OCI-LY3 (cell line): ENCODE measurements at regions not wholly inside any gene's neighbourhood (a gene's known extent, or its start where the extent isn't known, plus 50 kb on each side); places are given as distances from the start of the nearest gene placed in this dataset.

ENCODE experiments used
- EZH2phosphoT487 ChIP-seq: fragments of 200-600 bp; shearing (Covaris generic); IDR thresholded peaks from 2 replicates; pipeline ENCODE4 v1.6.1; 2018; ENCODE audit warnings: antibody characterized with exemption, mixed run types, low read depth
- TF ChIP-seq, protein P1 (sequence below): fragments of 200-600, 300-600 bp; sonication (generic); IDR thresholded peaks from 2 replicates; pipeline ENCODE4 v1.5.1; 2014; ENCODE audit warnings: antibody characterized with exemption, low read length, low read depth

GRCh38 chr14:37711356-37711830 is 116.0 kb downstream of the TTC6 start:
- TF ChIP-seq, protein P1, sequence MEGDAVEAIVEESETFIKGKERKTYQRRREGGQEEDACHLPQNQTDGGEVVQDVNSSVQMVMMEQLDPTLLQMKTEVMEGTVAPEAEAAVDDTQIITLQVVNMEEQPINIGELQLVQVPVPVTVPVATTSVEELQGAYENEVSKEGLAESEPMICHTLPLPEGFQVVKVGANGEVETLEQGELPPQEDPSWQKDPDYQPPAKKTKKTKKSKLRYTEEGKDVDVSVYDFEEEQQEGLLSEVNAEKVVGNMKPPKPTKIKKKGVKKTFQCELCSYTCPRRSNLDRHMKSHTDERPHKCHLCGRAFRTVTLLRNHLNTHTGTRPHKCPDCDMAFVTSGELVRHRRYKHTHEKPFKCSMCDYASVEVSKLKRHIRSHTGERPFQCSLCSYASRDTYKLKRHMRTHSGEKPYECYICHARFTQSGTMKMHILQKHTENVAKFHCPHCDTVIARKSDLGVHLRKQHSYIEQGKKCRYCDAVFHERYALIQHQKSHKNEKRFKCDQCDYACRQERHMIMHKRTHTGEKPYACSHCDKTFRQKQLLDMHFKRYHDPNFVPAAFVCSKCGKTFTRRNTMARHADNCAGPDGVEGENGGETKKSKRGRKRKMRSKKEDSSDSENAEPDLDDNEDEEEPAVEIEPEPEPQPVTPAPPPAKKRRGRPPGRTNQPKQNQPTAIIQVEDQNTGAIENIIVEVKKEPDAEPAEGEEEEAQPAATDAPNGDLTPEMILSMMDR = no peak
- TF ChIP-seq EZH2phosphoT487 = no peak
